GM12878 (cell line): ENCODE measurements at regions not wholly inside any gene's neighbourhood (a gene's known extent, or its start where the extent isn't known, plus 50 kb on each side); places are given as distances from the start of the nearest gene placed in this dataset.

Experiments
- ATAC-seq: fragments of 200-7000 bp; cut with Tn5 transposase; 3 replicates; pipeline ENCODE4 v1.9.1; 2020; ENCODE audit warnings: mild to moderate bottlenecking, moderate library complexity
- BruUV-seq: library from RNA; stranded (reverse); fragments of 400-500 nt; replicated peaks from 2 replicates; lab custom pipeline; 2021; lab: Mats Ljungman, UMichigan
- CTCF ChIA-PET: fragments of 300-600 bp; sonication (Branson Sonifier 250); formaldehyde crosslinking; extraction: SDS; loops from one replicate; lab custom pipeline; 2021; ENCODE audit warnings: inconsistent platforms; lab: Yijun Ruan, JAX
- POLR2A ChIA-PET: fragments of 350-600 bp; formaldehyde crosslinking; extraction: SDS; loops from one replicate; lab custom pipeline; 2021; ENCODE audit warnings: inconsistent platforms; lab: Charles Lee
- RAD21 ChIA-PET: fragments of 300-600 bp; sonication (Branson Sonifier 250); formaldehyde crosslinking; loops from one replicate; lab custom pipeline; 2023; ENCODE audit warnings: antibody characterized with exemption; ENCODE audit not compliant: unreplicated experiment; lab: Charles Lee
- SMC1A ChIA-PET: fragments of 300-600 bp; sonication (Branson Sonifier 250); formaldehyde crosslinking; loops from one replicate; lab custom pipeline; 2023; ENCODE audit not compliant: unreplicated experiment, uncharacterized antibody; lab: Charles Lee
- DNase-seq: peaks from one replicate; pipeline ENCODE4 v3.0.0-alpha.2; 2011; ENCODE audit warnings: low read depth, low spot score
- FAIRE-seq: peaks from 3 replicates; lab custom pipeline; 2011; peaks lifted over from hg19 to GRCh38; lab: Jason Lieb, UNC
- H2AFZ ChIP-seq: 2 replicates; pipeline ENCODE4 v1.6.0; 2011; ENCODE audit warnings: low read depth, low read length, control low read depth; ENCODE audit not compliant: control insufficient read depth
- H3K27ac ChIP-seq: 2 replicates; pipeline ENCODE4 v1.5.1; 2011; ENCODE audit warnings: control low read depth; ENCODE audit not compliant: control insufficient read depth, insufficient read depth
- H3K27me3 ChIP-seq, 2 experiments: replicated peaks in 1 of 2; 2 replicates each; pipeline versions ENCODE4 v1.6.0 to v1.6.1; 2011; ENCODE audit warnings: low read length in 1 of 2; ENCODE audit not compliant: control insufficient read depth in 2 of 2, insufficient read depth in 2 of 2
- H3K36me3 ChIP-seq, 2 experiments: 2 replicates each; pipeline ENCODE4 v1.5.1; 2011; ENCODE audit warnings: low read length in 1 of 2; ENCODE audit not compliant: control insufficient read depth in 2 of 2, insufficient read depth in 2 of 2
- H3K4me1 ChIP-seq: 2 replicates; pipeline ENCODE4 v1.6.1; 2011; ENCODE audit warnings: mild to moderate bottlenecking, low read length, moderate library complexity, mixed read lengths; ENCODE audit not compliant: control insufficient read depth, insufficient read depth
- H3K4me2 ChIP-seq: 2 replicates; pipeline ENCODE4 v1.6.0; 2011; ENCODE audit warnings: control low read depth; ENCODE audit not compliant: control insufficient read depth, insufficient read depth
- H3K4me3 ChIP-seq: fragments of 200-600 bp; sonication (generic); 2 replicates; pipeline ENCODE4 v1.5.1; 2016
- H3K79me2 ChIP-seq: 2 replicates; pipeline ENCODE4 v1.6.0; 2011; ENCODE audit warnings: low read length; ENCODE audit not compliant: control insufficient read depth, insufficient read depth
- H3K9ac ChIP-seq: 2 replicates; pipeline ENCODE4 v1.8.0; 2011; ENCODE audit warnings: low read length, control low read depth, mixed read lengths; ENCODE audit not compliant: control insufficient read depth, insufficient read depth
- H3K9me3 ChIP-seq: replicated peaks from 3 replicates; pipeline ENCODE4 v1.5.1; 2011; ENCODE audit warnings: mild to moderate bottlenecking, low read length; ENCODE audit not compliant: control insufficient read depth, insufficient read depth
- H4K20me1 ChIP-seq: 2 replicates; pipeline ENCODE4 v1.6.0; 2011; ENCODE audit not compliant: control insufficient read depth, insufficient read depth
- MTA2 ChIP-seq: fragments of 450-650 bp; IDR thresholded peaks from 2 replicates; pipeline ENCODE4 v1.6.1; 2016; ENCODE audit warnings: low read depth, mild to moderate bottlenecking, moderate library complexity
- RAD21 ChIP-seq: IDR thresholded peaks from 2 replicates; pipeline ENCODE4 v1.6.1; 2011; ENCODE audit warnings: mild to moderate bottlenecking, low read depth, low read length, moderate library complexity; ENCODE audit not compliant: insufficient read depth
- RELB ChIP-seq: fragments of 450-650 bp; IDR thresholded peaks from 2 replicates; pipeline ENCODE4 v1.6.1; 2017; ENCODE audit warnings: low read depth, mild to moderate bottlenecking, moderate library complexity
- YBX1 ChIP-seq: fragments of 450-650 bp; IDR thresholded peaks from 2 replicates; pipeline ENCODE4 v1.6.1; 2016; ENCODE audit warnings: antibody characterized with exemption
- WGBS: methylation state at CpG from one replicate; pipeline ENCODE4 v1.1.6; 2016; ENCODE audit warnings: low lambda C conversion rate; ENCODE audit not compliant: insufficient replicate concordance, insufficient coverage; ENCODE audit errors: missing lambda C conversion rate; 5-methylcytosine and 5-hydroxymethylcytosine counted together
- in situ Hi-C: fragments of 300-500 bp; cut with MboI; formaldehyde crosslinking; loops from 9 replicates; pipeline ENCODE4 v1.14.3; 2018; ENCODE audit warnings: mixed read lengths
- intact Hi-C: fragments of 100-400 bp; cut with micrococcal nuclease; formaldehyde crosslinking; loops from one replicate; pipeline ENCODE4 v1.14.2; 2022; ENCODE audit not compliant: unreplicated experiment
- TF ChIP-seq, protein P1 (sequence below), 3 experiments: IDR thresholded peaks in 2 of 3; conservative IDR thresholded peaks in 1 of 3; 2 replicates each; pipeline ENCODE4 v1.5.1; 2011; ENCODE audit warnings: low read depth in 3 of 3, low read length in 3 of 3, mild to moderate bottlenecking in 3 of 3, control low read depth in 2 of 3, moderate library complexity in 2 of 3, inconsistent platforms in 1 of 3, mixed read lengths in 1 of 3; ENCODE audit not compliant: control insufficient read depth in 2 of 3, insufficient read depth in 1 of 3; ENCODE audit errors: extremely low read depth in 1 of 3

DNA sequence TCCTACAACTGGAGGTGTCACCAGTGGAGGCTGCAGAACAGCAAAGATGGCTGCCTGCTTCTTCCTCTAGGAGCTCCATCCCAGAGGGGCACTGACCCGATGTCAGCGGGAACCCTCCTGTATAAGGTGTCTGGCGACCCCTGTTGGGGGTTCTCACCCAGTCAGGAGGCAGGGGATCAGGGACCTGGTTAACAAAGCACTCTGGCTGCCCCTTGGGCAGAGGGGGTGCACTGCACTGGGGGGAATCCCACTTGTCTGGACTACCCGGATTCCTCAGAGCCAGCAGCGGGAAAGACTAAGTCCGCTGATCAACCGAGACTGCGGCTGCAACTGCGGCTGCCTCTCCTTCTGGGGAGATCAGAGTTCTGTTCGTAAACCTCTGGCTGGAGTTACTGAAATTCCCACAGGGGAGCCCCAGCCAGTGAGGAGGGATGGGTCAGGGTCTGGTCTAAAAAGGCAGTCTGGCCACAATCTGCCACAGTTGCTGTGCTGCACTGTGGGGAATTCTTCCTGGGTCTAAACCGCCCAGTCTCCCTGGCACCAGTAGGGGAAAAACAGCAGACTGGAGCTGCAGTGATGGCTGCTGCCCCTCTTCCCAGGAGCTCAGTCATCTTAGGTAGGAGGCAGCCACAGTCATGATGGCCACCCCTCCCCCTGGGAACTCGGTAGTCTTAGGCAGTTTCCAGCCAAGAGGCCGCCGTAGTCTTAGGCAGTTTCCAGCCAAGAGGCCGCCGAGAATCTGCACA is 213.4 kb downstream of the CYB561 start:
- Histone ChIP-seq H3K36me3 (no peaks in the 10 kb centered on the region), H3K9ac (no peak overlapping the region), H3K27ac (no peak overlapping the region), H3K4me2 (no peak overlapping the region), H3K4me3 (no peak overlapping the region), H3K9me3 (no peaks in the 10 kb centered on the region), H3K4me1 (no peaks in the 10 kb centered on the region), H3K27me3 (no peaks in the 10 kb centered on the region), H4K20me1 (no peaks in the 10 kb centered on the region), H3K79me2 (no peaks in the 10 kb centered on the region), H2AFZ (no peak overlapping the region)
- FAIRE-seq (no peak), DNase-seq (no peak), ATAC-seq (no peak)
- SMC1A ChIA-PET = interaction anchor here (0.8 kb wide), 1 partner anchor 11 kb away, joined by 3 read pairs; no protein-coding TSS in a partner anchor
- TF ChIP-seq, protein P1, sequence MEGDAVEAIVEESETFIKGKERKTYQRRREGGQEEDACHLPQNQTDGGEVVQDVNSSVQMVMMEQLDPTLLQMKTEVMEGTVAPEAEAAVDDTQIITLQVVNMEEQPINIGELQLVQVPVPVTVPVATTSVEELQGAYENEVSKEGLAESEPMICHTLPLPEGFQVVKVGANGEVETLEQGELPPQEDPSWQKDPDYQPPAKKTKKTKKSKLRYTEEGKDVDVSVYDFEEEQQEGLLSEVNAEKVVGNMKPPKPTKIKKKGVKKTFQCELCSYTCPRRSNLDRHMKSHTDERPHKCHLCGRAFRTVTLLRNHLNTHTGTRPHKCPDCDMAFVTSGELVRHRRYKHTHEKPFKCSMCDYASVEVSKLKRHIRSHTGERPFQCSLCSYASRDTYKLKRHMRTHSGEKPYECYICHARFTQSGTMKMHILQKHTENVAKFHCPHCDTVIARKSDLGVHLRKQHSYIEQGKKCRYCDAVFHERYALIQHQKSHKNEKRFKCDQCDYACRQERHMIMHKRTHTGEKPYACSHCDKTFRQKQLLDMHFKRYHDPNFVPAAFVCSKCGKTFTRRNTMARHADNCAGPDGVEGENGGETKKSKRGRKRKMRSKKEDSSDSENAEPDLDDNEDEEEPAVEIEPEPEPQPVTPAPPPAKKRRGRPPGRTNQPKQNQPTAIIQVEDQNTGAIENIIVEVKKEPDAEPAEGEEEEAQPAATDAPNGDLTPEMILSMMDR (IDR thresholded peaks at IDR 0.05 in 2 of 3, conservative IDR thresholded peaks at IDR 0.05 in 1 of 3; ENCODE audit: control insufficient read depth in 2 of 3, extremely low read depth in 1 of 3, insufficient read depth in 1 of 3, low read depth in 3 of 3, low read length in 3 of 3) = peak in 2 of 3 experiments; percentile 11 to 29; a peak in 2 of 6 replicates
- TF ChIP-seq RAD21 (peak; percentile 38), RELB (no peak), MTA2 (no peak), YBX1 (no peak)
- RAD21 ChIA-PET = no interaction called here
- intact Hi-C loops (no loop called here), in situ Hi-C loops (no loop called here)
- POLR2A ChIA-PET = no interaction called here
- CTCF ChIA-PET = no interaction called here
- WGBS = 69% methylated on average over 16 of the region's 16 CpGs
- no TSS peak for BruUV-seq
